ENCODE measurements at regions not wholly inside any gene's neighbourhood (a gene's known extent, or its start where the extent isn't known, plus 50 kb on each side); places are given as distances from the start of the nearest gene placed in this dataset.

GRCh38 chr2:122273785-122274419, 518.5 kb downstream of the TSN start:
- no peak overlapping the region for H3K4me3 ChIP-seq (ENCODE audit: control insufficient read depth, low read depth, low read length)
- DNase-seq (ENCODE audit: low read depth), result no peak
- TF ChIP-seq CTCF (conservative IDR thresholded peaks at IDR 0.05; ENCODE audit: control insufficient read depth, insufficient read depth, low read depth, low read length), result no peak

GRCh38 chr2:122277956-122278355, 522.5 kb downstream of the TSN start:
- TF ChIP-seq CTCF (conservative IDR thresholded peaks at IDR 0.05; ENCODE audit: control insufficient read depth, insufficient read depth, low read depth, low read length), result no peak
- no peak overlapping the region for H3K4me3 ChIP-seq (ENCODE audit: control insufficient read depth, low read depth, low read length)

GRCh38 chr2:122300758-122301157, 545.3 kb downstream of the TSN start:
- no peak overlapping the region for H3K4me3 ChIP-seq (ENCODE audit: control insufficient read depth, low read depth, low read length)
- peak; percentile 2 for DNase-seq (ENCODE audit: low read depth)
- no peak for TF ChIP-seq CTCF (conservative IDR thresholded peaks at IDR 0.05; ENCODE audit: control insufficient read depth, insufficient read depth, low read depth, low read length)

More at GRCh38 chr2:122277956-122278355, 522.5 kb downstream of the TSN start:
- DNase-seq (ENCODE audit: low read depth), result no peak

- no peak for TF ChIP-seq CTCF (conservative IDR thresholded peaks at IDR 0.05; ENCODE audit: control insufficient read depth, insufficient read depth, low read depth, low read length)
- DNase-seq (ENCODE audit: low read depth), result no peak
- no peak overlapping the region for H3K4me3 ChIP-seq (ENCODE audit: control insufficient read depth, low read depth, low read length)
Measured at GRCh38 chr2:122307763-122308162, 552.3 kb downstream of the TSN start.

- H3K4me3 ChIP-seq (ENCODE audit: control insufficient read depth, low read depth, low read length), result no peak overlapping the region
- DNase-seq (ENCODE audit: low read depth), result peak; percentile 11
- TF ChIP-seq CTCF (conservative IDR thresholded peaks at IDR 0.05; ENCODE audit: control insufficient read depth, insufficient read depth, low read depth, low read length), result no peak
Measured at GRCh38 chr2:122315306-122315705, 559.9 kb downstream of the TSN start.

- no peak for DNase-seq (ENCODE audit: low read depth)
- H3K4me3 ChIP-seq (ENCODE audit: control insufficient read depth, low read depth, low read length), result no peak overlapping the region
- no peak for TF ChIP-seq CTCF (conservative IDR thresholded peaks at IDR 0.05; ENCODE audit: control insufficient read depth, insufficient read depth, low read depth, low read length)
Measured at GRCh38 chr2:122319539-122320132, 564.2 kb downstream of the TSN start.

Data from fibroblast of mammary gland (primary cell).